ENCODE measurements at regions not wholly inside any gene's neighbourhood (a gene's known extent, or its start where the extent isn't known, plus 50 kb on each side); places are given as distances from the start of the nearest gene placed in this dataset.
A peak's percentile ranks its signal among the peaks of the same experiment; 100 is the strongest.

DNA sequence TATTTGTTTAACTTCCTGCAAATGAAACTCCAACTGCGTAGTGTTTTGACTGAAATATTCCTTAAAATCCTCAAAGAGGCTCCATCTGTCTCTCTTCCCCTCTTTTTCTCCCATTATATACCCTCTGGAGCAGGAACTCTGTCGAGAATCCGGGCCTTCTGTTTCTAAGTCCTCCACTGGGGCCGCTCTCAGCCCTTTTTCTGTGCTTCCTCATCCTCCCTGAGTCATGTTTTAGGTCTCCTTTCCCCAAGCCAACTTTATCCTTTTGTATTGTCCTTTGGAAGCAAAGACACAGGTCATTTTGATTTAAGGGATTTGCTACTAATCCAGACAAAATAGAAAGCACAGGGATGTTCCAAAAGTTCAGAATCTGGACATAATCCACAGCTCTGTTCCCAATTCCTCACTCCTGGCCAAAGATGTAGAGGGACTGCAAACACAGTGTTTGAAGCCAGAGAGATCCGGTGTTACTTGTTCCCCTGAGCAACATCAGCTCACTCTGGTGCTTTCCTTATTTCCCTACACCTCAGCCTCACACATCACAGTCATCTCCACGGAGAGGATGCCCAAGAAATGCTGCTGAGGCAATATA lies 131.0 kb upstream of the KLF3 start:
- H3K36me3 ChIP-seq (ENCODE audit: control insufficient read depth in 2 of 4, insufficient read depth in 4 of 4, low read length in 3 of 4), result no peaks in the 10 kb centered on the region
- H2AK5ac ChIP-seq (ENCODE audit: low read depth, low read length), result no peak overlapping the region
- no peaks in the 10 kb centered on the region for H3K79me2 ChIP-seq (ENCODE audit: control insufficient read depth in 1 of 2, insufficient read depth in 2 of 2, low read length in 2 of 2)
- 0 out of 7 replicates have a peak, but pooled peaks cover 0 to 2% (median 0%) of the 10 kb centered on the region in 4 experiments for H3K4me1 ChIP-seq (replicated peaks in 1 of 4; ENCODE audit: control insufficient read depth in 3 of 4, insufficient read depth in 4 of 4, low read length in 3 of 4)
- no peak overlapping the region for H2BK20ac ChIP-seq (ENCODE audit: low read length)
- H3K27ac ChIP-seq (ENCODE audit: low read depth, low read length), result no peak overlapping the region
- FAIRE-seq (no peak), DNase-seq (ENCODE audit: low read depth in 1 of 2, low spot score in 2 of 2) (no peak)
- H3K4ac ChIP-seq (replicated peaks; ENCODE audit: insufficient read length, low read depth, low read length), result no peak overlapping the region
- 89% methylated on average over 6 of the region's 6 CpGs; no CpG with 5 or more reads in 1 of the 2 experiments for WGBS, 2 experiments (ENCODE audit: extremely low coverage in 1 of 2, insufficient coverage in 1 of 2, insufficient read length in 1 of 2, insufficient replicate concordance in 2 of 2, low coverage in 1 of 2, low lambda C conversion rate in 2 of 2, missing lambda C conversion rate in 1 of 2)
- ChIA-PET POLR2A (ENCODE audit: partially characterized antibody) (no interaction called here), CTCF (ENCODE audit: partially characterized antibody) (no interaction called here)
- no peak overlapping the region for H3K14ac ChIP-seq (ENCODE audit: insufficient read length)
- no peaks in the 10 kb centered on the region for H4K20me1 ChIP-seq (replicated peaks in 1 of 2; ENCODE audit: control insufficient read depth in 1 of 2, insufficient read depth in 2 of 2, low read length in 2 of 2)
- H3K4me3 ChIP-seq (ENCODE audit: extremely low read depth in 1 of 4, insufficient read depth in 2 of 4, low read depth in 3 of 4, low read length in 4 of 4), result no peak overlapping the region
- no peak overlapping the region for H3K56ac ChIP-seq (replicated peaks; ENCODE audit: insufficient read length, low read depth, low read length)
- H2AFZ ChIP-seq (ENCODE audit: low read length), result peak overlapping the region; percentile 21; the same call in 1 of the 2 replicates
- H2BK5ac ChIP-seq (ENCODE audit: low read depth, low read length), result no peak overlapping the region
- no peaks in the 10 kb centered on the region for H3K27me3 ChIP-seq (replicated peaks in 1 of 4; ENCODE audit: control insufficient read depth in 3 of 4, extremely low read depth in 1 of 4, insufficient read depth in 3 of 4, low read length in 3 of 4)
- H4K8ac ChIP-seq (ENCODE audit: extremely low read depth, insufficient read depth, low read length), result no peak overlapping the region
- H2BK120ac ChIP-seq (replicated peaks; ENCODE audit: low read depth, low read length), result no peak overlapping the region
- no peak overlapping the region for H4K91ac ChIP-seq (replicated peaks; ENCODE audit: insufficient read length, low read length)
- H3K23me2 ChIP-seq (ENCODE audit: low read depth, low read length), result no peaks in the 10 kb centered on the region
- no peak overlapping the region for H3K18ac ChIP-seq (ENCODE audit: extremely low read depth, low read length)
- H4K5ac ChIP-seq (ENCODE audit: insufficient read length, low read depth, low read length), result no peak overlapping the region
- H3K9me3 ChIP-seq (ENCODE audit: insufficient read depth in 2 of 2, low read depth in 1 of 2, low read length in 1 of 2), result no peaks in the 10 kb centered on the region
- H3K79me1 ChIP-seq (ENCODE audit: low read depth, low read length), result no peaks in the 10 kb centered on the region
- H3K23ac ChIP-seq (ENCODE audit: insufficient read length), result no peak overlapping the region
- H2BK15ac ChIP-seq (ENCODE audit: low read length), result no peak overlapping the region
- no peak overlapping the region for H2BK12ac ChIP-seq (ENCODE audit: low read depth, low read length)
- H3K4me2 ChIP-seq (ENCODE audit: insufficient read depth in 1 of 2, low read depth in 2 of 2, low read length in 2 of 2), result no peak overlapping the region
- H3K9ac ChIP-seq (replicated peaks in 1 of 4; ENCODE audit: extremely low read depth in 1 of 4, low read depth in 3 of 4, low read length in 3 of 4), result no peak overlapping the region
- TF ChIP-seq CTBP2 (IDR thresholded peaks at IDR 0.05; ENCODE audit: borderline replicate concordance, insufficient read depth, insufficient read length, low read length) (no peak), TEAD4 (IDR thresholded peaks at IDR 0.05; ENCODE audit: low read depth, low read length) (no peak), FOSL1 (IDR thresholded peaks at IDR 0.05; ENCODE audit: insufficient read depth, low read depth, low read length) (no peak), SP4 (IDR thresholded peaks at IDR 0.05; ENCODE audit: low read length) (no peak), EP300 (IDR thresholded peaks at IDR 0.05; ENCODE audit: borderline replicate concordance in 1 of 2, low read depth in 2 of 2, low read length in 2 of 2) (no peak), NANOG (IDR thresholded peaks at IDR 0.05; ENCODE audit: insufficient read depth, low read depth, low read length, poor library complexity, severe bottlenecking) (no peak), RBBP5 (IDR thresholded peaks at IDR 0.05; ENCODE audit: borderline replicate concordance, low read depth, low read length) (no peak), NRF1 (IDR thresholded peaks at IDR 0.05; ENCODE audit: low read depth, low read length) (no peak), KDM5A (IDR thresholded peaks at IDR 0.05; ENCODE audit: low read length) (no peak)
- TF ChIP-seq, protein P1, sequence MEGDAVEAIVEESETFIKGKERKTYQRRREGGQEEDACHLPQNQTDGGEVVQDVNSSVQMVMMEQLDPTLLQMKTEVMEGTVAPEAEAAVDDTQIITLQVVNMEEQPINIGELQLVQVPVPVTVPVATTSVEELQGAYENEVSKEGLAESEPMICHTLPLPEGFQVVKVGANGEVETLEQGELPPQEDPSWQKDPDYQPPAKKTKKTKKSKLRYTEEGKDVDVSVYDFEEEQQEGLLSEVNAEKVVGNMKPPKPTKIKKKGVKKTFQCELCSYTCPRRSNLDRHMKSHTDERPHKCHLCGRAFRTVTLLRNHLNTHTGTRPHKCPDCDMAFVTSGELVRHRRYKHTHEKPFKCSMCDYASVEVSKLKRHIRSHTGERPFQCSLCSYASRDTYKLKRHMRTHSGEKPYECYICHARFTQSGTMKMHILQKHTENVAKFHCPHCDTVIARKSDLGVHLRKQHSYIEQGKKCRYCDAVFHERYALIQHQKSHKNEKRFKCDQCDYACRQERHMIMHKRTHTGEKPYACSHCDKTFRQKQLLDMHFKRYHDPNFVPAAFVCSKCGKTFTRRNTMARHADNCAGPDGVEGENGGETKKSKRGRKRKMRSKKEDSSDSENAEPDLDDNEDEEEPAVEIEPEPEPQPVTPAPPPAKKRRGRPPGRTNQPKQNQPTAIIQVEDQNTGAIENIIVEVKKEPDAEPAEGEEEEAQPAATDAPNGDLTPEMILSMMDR (IDR thresholded peaks at IDR 0.05; ENCODE audit: control extremely low read depth in 1 of 3, insufficient read depth in 1 of 3, low read depth in 1 of 3, low read length in 3 of 3), result no peak
